B cell (primary cell): ENCODE measurements at regions not wholly inside any gene's neighbourhood (a gene's known extent, or its start where the extent isn't known, plus 50 kb on each side); places are given as distances from the start of the nearest gene placed in this dataset.

Experiments
- ATAC-seq: fragments of 200-7000 bp; cut with Tn5 transposase; one replicate; pipeline ENCODE4 v1.10.0; 2021; ENCODE audit warnings: low read depth, mild to moderate bottlenecking, moderate number of reproducible peaks, moderate library complexity
- CTCF ChIA-PET: fragments of 350-600 bp; sonication (Branson Sonifier 250); formaldehyde crosslinking; loops from one replicate; lab custom pipeline; 2021; ENCODE audit warnings: antibody characterized with exemption, inconsistent platforms; lab: Charles Lee
- POLR2A ChIA-PET: fragments of 350-600 bp; sonication (Branson Sonifier 250); formaldehyde crosslinking; loops from one replicate; lab custom pipeline; 2021; ENCODE audit warnings: antibody characterized with exemption; lab: Charles Lee
- DNase-seq: peaks from one replicate; pipeline ENCODE4 v3.0.0; 2013
- H2AFZ ChIP-seq: 2 replicates; pipeline ENCODE4 v1.6.1; 2012; ENCODE audit warnings: mild to moderate bottlenecking, low read depth, low read length; ENCODE audit not compliant: insufficient read depth, poor library complexity, severe bottlenecking
- H3K27ac ChIP-seq, 2 donors: 1 replicate in 1 of 2; 2 replicates in 1 of 2; pipeline ENCODE4 v1.5.1; 2012 to 2013; ENCODE audit warnings: low read length in 2 of 2, mild to moderate bottlenecking in 2 of 2, moderate library complexity in 1 of 2
- H3K27me3 ChIP-seq, 4 experiments: fragments of 200-600 bp in 1 of 4; sonication (generic) in 1 of 4; replicated peaks in 1 of 4; 1 replicate in 2 of 4; 2 replicates in 2 of 4; pipeline versions ENCODE4 v1.6.1 to v1.7.0; 2013 to 2016; ENCODE audit warnings: low read length in 3 of 4, mild to moderate bottlenecking in 2 of 4, mixed read lengths in 1 of 4, moderate library complexity in 1 of 4; ENCODE audit not compliant: insufficient read depth in 4 of 4, control insufficient read depth in 3 of 4; ENCODE audit errors: control extremely low read depth in 1 of 4
- H3K36me3 ChIP-seq, 2 experiments: replicated peaks in 1 of 2; 1 replicate in 1 of 2; 2 replicates in 1 of 2; pipeline versions ENCODE4 v1.6.1 to v1.7.1; 2013; ENCODE audit warnings: low read length in 1 of 2; ENCODE audit not compliant: insufficient read depth in 2 of 2, control insufficient read depth in 1 of 2; ENCODE audit errors: control extremely low read depth in 1 of 2, extremely low read depth in 1 of 2
- H3K4me1 ChIP-seq, 2 donors: fragments of 200-600 bp in 1 of 2; sonication (generic) in 1 of 2; 1 replicate in 1 of 2; 2 replicates in 1 of 2; pipeline versions ENCODE4 v1.5.1 to v1.6.1; 2013 to 2017; ENCODE audit warnings: low read length in 2 of 2; ENCODE audit not compliant: control insufficient read depth in 2 of 2, insufficient read depth in 2 of 2
- H3K4me2 ChIP-seq: replicated peaks from 2 replicates; pipeline ENCODE3; 2012; ENCODE audit warnings: mild to moderate bottlenecking, low read depth, low read length; ENCODE audit not compliant: poor library complexity, severe bottlenecking
- H3K4me3 ChIP-seq, 5 experiments: fragments of 200-600 bp in 1 of 5; sonication (generic) in 1 of 5; 1 replicate in 3 of 5; 2 replicates in 2 of 5; pipeline versions ENCODE4 v1.5.1 to v1.7.0; 2011 to 2016; ENCODE audit warnings: low read length in 4 of 5, mild to moderate bottlenecking in 4 of 5, low read depth in 2 of 5, control low read depth in 1 of 5, moderate library complexity in 1 of 5; ENCODE audit not compliant: insufficient read depth in 1 of 5; ENCODE audit errors: control extremely low read depth in 1 of 5, extremely low read depth in 1 of 5
- H3K79me2 ChIP-seq: fragments of 200-600 bp; sonication (generic); one replicate; pipeline ENCODE4 v1.6.0; 2016; ENCODE audit warnings: low read length; ENCODE audit not compliant: control insufficient read depth, insufficient read depth
- H3K9ac ChIP-seq: fragments of 200-600 bp; sonication (generic); 2 replicates; pipeline ENCODE4 v1.6.1; 2017; ENCODE audit warnings: mild to moderate bottlenecking, low read length, moderate library complexity
- H3K9me3 ChIP-seq, 3 donors: one replicate each; pipeline versions ENCODE4 v1.6.1 to v1.7.1; 2013; ENCODE audit warnings: low read length in 2 of 3; ENCODE audit not compliant: control insufficient read depth in 2 of 3, insufficient read depth in 1 of 3; ENCODE audit errors: control extremely low read depth in 1 of 3
- H4K20me1 ChIP-seq: 2 replicates; pipeline ENCODE4 v1.6.0; 2012; ENCODE audit warnings: mild to moderate bottlenecking, low read length; ENCODE audit not compliant: insufficient read depth, control insufficient read depth, poor library complexity, severe bottlenecking
- H3K27ac Mint-ChIP-seq: one replicate; pipeline ENCODE4 v1.8.0; 2021; ENCODE audit warnings: mixed read lengths
- H3K27me3 Mint-ChIP-seq: one replicate; pipeline ENCODE4 v1.8.0; 2021; ENCODE audit warnings: mixed read lengths
- H3K4me1 Mint-ChIP-seq: one replicate; pipeline ENCODE4 v1.8.0; 2021; ENCODE audit warnings: mixed read lengths
- H3K4me3 Mint-ChIP-seq: one replicate; pipeline ENCODE4 v1.8.0; 2021; ENCODE audit warnings: mixed read lengths
- H3K9me3 Mint-ChIP-seq: one replicate; pipeline ENCODE4 v1.8.0; 2022; ENCODE audit warnings: mixed read lengths; ENCODE audit not compliant: insufficient read depth
- CTCF ChIP-seq: fragments of 200-600 bp; IDR thresholded peaks from one replicate; pipeline ENCODE4 v1.8.0; 2022; ENCODE audit warnings: antibody characterized with exemption, mild to moderate bottlenecking
- EZH2 ChIP-seq: IDR thresholded peaks from 2 replicates; pipeline ENCODE4 v1.6.1; 2012; ENCODE audit warnings: borderline replicate concordance, low read depth, mild to moderate bottlenecking, moderate library complexity, low read length; ENCODE audit not compliant: insufficient read depth, poor library complexity, severe bottlenecking
- WGBS: methylation state at CpG from one replicate; pipeline ENCODE4 v1.1.5; 2013; ENCODE audit warnings: missing lambda C conversion rate; ENCODE audit not compliant: insufficient coverage; 5-methylcytosine and 5-hydroxymethylcytosine counted together
- intact Hi-C: fragments of 100-400 bp; cut with micrococcal nuclease; formaldehyde crosslinking; loops from one replicate; pipeline ENCODE4 v1.10.0; 2022

GRCh38 chr9:2281031-2281802, 266.1 kb downstream of the SMARCA2 start:
- Histone ChIP-seq H3K4me3 (no peak overlapping the region), H3K4me2 (no peak overlapping the region), H3K9ac (no peak overlapping the region), H3K9me3 (no peaks in the 10 kb centered on the region), H2AFZ (no peak overlapping the region), H3K36me3 (no peaks in the 10 kb centered on the region), H3K27me3 (no peaks in the 10 kb centered on the region), H4K20me1 (no peaks in the 10 kb centered on the region), H3K27ac (no peak overlapping the region), H3K79me2 (no peaks in the 10 kb centered on the region), H3K4me1 (no peaks in the 10 kb centered on the region)
- ATAC-seq (no peak), DNase-seq (no peak)
- intact Hi-C loops = no loop called here
- CTCF ChIA-PET = no interaction called here
- no peak overlapping the region for H3K4me3 Mint-ChIP-seq
- no peak overlapping the region for H3K27ac Mint-ChIP-seq
- H3K4me1 Mint-ChIP-seq = no peaks in the 10 kb centered on the region
- no peaks in the 10 kb centered on the region for H3K9me3 Mint-ChIP-seq
- POLR2A ChIA-PET = no interaction called here
- peaks cover 11% of the 10 kb centered on the region for H3K27me3 Mint-ChIP-seq
- WGBS = 92% methylated on average over 11 of the region's 13 CpGs
- TF ChIP-seq EZH2 = no peak
- no peak for TF ChIP-seq CTCF

GRCh38 chr9:2281803-2282185, 266.6 kb downstream of the SMARCA2 start:
- DNase-seq = no peak
- ATAC-seq = no peak
- CTCF ChIA-PET = no interaction called here
- H3K9ac ChIP-seq = no peak overlapping the region
- no peaks in the 10 kb centered on the region for H3K36me3 ChIP-seq
- H3K27me3 Mint-ChIP-seq = peaks cover 11% of the 10 kb centered on the region
- no peaks in the 10 kb centered on the region for H3K4me1 ChIP-seq
- no CpG with 5 or more reads among the region's 2 CpGs for WGBS
- H3K27ac Mint-ChIP-seq = no peak overlapping the region
- H4K20me1 ChIP-seq = no peaks in the 10 kb centered on the region
- H3K9me3 ChIP-seq = no peaks in the 10 kb centered on the region
- no peak overlapping the region for H3K4me3 ChIP-seq
- H3K9me3 Mint-ChIP-seq = no peaks in the 10 kb centered on the region
- H3K79me2 ChIP-seq = no peaks in the 10 kb centered on the region
- no peak overlapping the region for H3K27ac ChIP-seq
- H3K4me1 Mint-ChIP-seq = no peaks in the 10 kb centered on the region
- intact Hi-C loops = no loop called here
- no peak overlapping the region for H2AFZ ChIP-seq
- no peak overlapping the region for H3K4me3 Mint-ChIP-seq
- H3K4me2 ChIP-seq = no peak overlapping the region
- POLR2A ChIA-PET = no interaction called here
- TF ChIP-seq CTCF (no peak), EZH2 (no peak)
- H3K27me3 ChIP-seq = no peaks in the 10 kb centered on the region
